HG03039 (cell line): ENCODE measurements at regions not wholly inside any gene's neighbourhood (a gene's known extent, or its start where the extent isn't known, plus 50 kb on each side); places are given as distances from the start of the nearest gene placed in this dataset.
"Not testable (repeated sequence)": the region's sequence is repeated elsewhere in the genome, so short reads cannot be mapped to it uniquely, and the experiment has no call there.

Experiments
- ATAC-seq: cut with Tn5 transposase; IDR thresholded peaks from one replicate; pipeline ENCODE4 v1.9.1; 2021; ENCODE audit warnings: mild to moderate bottlenecking, moderate library complexity; ENCODE audit not compliant: unreplicated experiment

DNA sequence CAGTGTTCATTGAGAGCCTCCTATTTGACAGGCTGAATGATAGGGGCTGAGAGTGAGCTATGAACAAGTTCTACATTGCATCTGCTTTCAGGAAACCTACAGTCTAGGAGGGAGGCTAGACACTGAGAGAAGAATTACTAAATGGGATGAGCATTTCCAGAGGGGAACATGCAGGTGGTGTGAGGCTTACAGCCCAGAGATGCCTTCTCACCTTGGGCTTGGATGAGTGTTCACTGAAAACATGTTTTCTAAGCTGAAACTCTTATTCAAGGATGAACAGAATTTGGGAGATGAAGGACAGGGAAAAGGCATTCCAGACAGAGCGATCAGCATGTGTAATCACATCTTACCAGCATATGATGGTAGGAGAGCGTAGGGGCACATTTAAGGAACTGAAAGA, 177.5 kb upstream of the E2F8 start:
- ATAC-seq, result no peak

DNA sequence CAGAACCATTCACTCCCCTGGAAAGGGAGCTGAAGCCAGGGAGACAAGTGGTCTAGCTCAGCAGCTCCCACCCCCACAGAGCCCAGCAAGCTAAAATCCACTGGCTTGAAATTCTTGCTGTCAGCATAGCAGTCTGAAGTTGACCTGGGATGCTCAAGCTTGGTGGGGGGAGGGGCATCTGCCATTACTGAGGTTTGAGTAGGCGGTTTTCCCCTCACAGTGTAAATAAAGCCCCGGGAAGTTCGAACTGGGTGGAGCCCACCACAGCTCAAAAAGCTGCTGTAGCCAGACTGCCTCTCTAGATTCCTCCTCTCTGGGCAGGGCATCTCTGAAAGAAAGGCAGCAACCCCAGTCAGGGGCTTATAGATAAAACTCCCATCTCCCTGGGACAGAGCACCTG, 171.3 kb upstream of the E2F8 start:
- not testable (repeated sequence) for ATAC-seq

DNA sequence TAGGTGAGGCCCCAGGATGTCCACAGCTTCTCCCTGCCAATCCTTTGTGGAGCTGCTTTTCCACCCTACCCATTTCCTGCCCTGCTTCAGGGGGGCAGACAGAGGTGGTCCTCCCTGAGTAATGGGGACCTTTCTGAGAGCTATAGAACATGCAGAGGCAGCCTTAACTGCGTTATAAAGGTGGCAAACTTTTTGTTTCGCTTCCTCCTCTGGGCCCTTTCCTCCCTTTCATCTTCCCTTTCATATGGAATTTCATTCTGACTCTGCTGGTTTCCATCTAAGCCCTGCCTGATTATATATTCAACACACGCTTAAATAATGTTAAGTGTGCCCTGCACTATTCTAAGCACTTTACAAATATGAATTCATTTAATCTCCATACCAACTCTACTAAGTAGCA, 169.3 kb upstream of the E2F8 start:
- no peak for ATAC-seq

DNA sequence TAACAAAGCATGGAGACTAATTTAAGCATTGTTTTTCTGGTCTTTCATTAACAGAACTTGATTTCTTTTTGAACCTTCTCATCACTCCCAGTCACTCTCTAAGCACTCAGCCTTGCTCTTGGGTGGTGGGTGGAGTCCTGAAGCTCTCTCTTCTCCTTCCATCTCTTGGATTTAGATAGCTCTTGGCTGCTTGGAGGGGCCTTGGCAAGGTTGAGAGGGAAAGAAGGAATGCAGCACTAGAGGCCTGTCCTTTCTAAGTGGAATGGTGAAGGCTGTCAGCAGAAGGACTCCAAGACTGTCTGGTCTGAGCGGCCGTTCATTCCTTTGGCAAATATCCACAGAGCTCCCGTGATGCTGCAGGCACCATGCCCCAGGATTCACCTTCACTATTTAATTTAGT, 168.6 kb upstream of the E2F8 start:
- no peak for ATAC-seq

DNA sequence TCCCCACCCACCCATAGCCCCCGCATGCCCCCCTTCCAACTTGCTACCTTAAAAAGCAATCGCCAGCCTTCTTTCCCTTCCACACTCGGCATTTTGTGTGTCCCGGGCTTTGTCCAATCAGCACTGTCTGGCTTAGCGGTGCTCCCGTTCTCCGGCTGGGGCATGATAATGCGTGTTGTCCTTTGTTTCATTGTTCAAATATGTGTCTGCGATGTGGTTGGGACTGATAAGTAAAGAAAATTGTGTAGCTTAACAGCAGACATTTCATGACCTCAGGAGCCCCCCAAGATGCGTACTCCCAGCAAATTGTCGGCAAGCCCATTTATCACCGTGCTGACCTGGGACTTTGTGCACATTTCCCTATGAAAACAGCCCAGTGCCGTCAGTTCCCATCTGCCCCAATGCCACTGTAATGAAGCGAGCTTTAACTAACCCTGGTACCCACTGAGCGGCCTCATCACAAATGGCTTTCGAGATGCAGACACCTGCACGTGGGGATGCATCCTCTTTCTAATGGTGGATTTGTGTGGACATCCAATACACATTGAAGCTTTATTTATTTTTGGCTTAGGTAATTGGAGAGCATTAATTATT, 167.0 kb upstream of the E2F8 start:
- ATAC-seq, result no peak

DNA sequence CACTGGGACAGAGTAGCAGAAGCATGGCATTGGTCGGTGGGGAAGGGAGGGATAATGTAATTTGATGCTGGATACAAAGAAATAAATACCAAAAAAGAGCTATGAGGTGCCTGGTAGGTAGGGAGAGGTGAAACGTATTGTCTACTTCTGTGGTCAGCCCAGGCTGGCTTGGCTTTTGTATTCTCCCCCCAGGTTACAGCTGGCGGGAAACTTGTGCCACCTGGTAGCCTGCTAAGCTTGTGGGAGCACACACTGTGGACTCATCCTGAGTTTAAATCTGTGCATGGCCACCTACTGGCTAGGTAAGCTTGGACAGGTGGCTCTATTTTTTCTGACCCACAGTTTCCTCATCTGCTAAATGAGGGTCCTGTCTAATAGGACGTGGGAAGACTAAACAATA, 165.2 kb upstream of the E2F8 start:
- no peak for ATAC-seq

DNA sequence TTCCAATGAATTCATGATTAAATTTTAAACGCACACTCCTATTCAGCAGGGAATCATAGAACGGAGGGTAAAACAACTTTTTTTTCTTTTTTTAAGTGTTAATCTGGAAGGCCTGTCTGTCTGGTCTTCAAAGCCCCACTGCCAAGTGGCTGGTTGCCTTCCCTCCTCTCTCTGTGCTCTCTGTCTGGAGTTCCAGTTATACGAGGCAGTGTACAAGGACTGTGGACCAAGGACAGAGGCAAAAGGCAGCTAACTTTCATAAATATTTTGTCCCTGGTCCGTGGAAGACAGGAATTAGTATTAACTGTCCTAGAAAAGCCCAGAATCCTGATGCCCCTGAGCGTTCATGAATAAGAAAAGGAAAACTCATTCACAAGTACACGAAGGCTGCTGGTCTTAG, 164.0 kb upstream of the E2F8 start:
- no peak for ATAC-seq

DNA sequence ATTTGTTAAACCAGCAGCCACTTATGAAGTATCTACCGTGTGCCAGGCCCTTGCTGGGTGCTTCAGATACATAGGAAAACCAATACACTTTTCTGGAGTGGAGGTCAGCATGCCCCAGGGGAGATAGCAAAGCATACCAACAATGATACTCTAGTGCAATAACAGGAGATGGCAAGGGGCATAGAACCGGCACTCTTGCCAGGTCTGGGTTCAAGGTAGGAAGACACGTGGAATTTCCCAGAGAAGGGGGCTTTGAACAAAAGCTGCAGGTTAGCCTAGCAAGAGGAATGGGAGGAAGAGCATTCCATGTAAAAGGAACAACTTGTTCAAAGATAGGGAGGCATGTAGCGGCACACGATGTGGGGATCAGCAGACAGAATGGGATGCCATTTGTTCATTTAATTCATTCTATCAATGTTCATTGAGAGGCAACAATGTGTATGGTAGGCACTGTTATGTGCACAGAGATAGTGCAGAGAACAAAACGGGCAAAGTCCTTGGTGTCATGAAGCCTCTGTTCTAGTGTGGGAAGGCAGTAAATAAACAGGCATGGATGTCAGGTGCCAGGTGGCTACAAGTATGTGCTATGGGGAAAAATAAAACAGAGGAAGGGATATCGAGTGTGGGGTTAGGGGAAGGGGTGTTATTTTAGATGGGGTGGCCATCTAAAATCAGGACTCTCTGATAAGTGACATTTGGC, 162.6 kb upstream of the E2F8 start:
- no peak for ATAC-seq

DNA sequence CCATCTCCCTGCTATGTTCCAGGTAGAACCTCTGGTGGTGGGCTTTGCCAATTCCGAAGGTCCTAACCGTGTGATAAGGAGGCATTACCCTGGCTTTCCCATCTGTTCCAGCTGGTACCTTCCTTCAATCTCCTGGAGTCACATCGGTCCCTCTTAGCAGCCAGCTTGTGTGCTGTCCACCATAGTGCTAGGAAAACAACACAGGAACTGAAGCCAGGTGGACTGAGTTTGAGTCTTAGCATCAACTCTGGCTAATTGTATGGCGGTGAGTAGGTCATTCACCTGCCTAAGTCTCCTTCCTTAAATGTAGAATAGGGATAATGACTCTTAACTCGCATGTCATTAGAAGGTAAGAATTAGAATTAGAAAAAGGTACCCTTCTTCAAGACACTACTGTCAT, 159.6 kb upstream of the E2F8 start:
- no peak for ATAC-seq

DNA sequence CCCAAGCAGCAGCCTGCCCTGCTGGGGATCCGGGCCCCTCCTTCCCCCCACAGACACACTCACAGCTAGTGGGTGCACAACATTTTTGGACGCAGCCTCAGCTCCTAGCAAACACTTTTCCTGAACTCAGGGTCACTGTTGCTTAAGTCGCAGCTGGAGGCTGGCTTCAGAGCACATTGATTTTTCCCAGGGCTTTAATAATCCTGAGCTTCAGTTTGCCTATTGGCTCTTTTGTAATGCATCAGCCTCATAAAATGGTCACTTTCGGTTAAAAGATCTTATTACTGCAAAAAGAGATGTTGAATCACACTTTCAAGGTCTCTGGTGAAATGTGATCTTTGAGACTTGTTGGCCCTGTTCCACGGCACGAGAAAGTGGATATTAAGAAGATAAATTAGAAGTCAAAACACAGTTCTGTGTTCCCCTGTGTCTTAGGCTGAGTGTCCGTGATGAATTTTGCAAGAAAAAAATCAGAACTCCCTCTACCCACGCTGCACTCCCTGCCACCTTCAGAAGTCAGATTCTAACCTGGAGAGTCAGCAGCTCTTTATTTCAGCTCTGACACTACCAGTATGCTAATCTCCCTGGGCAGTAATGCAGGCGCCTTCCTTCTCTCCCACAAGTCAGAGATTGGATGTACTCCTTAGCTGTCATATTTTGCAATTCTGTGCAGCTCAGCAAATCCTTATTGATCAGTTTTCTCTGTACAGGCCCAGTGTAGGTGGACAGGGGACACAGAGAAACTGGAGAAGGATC, 158.2 kb upstream of the E2F8 start:
- no peak for ATAC-seq

DNA sequence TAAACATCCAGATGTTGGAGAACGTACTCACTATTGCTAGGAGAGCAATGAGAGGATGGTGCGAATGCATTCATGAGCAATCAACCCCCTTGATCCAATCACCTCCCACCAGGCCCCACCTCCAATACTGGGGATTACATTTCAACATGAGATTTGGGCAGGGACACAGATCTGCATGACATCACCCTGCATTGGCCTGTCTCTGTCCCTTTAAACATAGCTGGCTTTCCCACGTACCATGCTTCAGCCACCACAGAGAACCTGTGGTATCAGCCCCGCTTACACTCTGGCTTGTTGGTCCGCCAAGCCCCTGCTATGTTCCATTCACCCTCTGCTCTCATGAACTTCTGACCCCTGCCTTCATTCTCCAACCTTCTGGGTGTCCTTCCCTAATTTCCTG, 157.5 kb upstream of the E2F8 start:
- no peak for ATAC-seq

DNA sequence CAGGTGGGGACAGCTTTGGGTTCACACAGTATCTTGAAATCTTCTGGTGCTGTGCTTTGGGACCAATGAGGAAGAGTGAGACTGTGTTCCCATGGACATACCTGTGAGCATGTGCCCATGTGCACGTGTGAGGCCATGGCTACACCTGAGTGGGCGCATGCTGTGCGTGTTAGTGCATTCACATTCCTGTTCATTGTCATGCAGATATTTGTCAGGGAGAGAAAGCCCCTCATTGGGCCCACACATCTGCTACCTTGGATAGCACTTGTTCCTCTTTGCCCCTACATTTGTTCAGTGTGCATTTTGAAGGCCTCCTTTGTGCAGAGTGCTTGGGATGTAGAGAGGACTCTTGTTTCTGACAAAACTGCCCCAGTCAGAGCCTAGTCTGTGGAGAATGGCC, 154.3 kb upstream of the E2F8 start:
- no peak for ATAC-seq

DNA sequence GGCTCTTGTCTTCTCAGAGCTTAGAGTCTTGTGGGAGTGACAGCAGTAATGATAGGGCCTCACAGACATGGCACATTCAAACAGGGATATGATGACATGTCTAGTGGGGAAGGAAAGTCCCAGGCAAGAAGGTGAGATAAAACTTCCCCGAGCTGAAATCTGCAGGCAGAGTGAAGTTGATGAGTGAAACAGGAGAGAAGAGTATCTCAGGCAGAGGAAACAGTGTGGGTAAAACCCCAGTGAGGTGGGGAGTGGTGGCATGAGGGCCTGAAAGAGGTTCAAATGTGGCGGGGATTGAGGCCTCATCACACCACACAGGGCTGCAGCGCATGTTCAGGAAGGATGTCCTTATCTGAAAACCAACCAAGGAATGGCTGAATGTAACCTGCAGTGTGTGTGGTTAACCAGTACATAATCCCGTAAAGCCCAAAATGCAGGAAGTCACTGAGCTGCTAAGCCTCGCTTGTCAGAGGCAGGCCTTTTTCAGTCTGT, 153.8 kb upstream of the E2F8 start:
- ATAC-seq, result peak; percentile 75

DNA sequence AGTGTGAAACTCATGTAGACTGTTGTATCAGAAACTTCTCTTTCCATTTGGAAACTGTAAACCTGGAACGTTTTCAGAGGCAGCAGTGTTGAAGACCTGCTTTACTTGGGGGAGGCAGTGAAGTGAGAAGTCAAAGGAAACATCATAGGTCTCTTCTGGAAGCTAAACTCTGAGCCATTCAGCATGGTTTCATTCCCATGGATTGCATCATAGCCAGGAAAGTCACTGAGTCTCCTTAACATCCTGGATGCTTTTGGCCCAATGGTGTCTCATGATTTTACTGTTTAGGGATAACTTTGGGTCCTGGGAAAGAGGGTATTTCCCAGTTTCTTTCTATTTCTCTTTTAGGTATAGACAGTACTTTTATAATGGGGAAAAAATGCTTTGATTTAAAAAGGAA, 153.2 kb upstream of the E2F8 start:
- ATAC-seq, result no peak

DNA sequence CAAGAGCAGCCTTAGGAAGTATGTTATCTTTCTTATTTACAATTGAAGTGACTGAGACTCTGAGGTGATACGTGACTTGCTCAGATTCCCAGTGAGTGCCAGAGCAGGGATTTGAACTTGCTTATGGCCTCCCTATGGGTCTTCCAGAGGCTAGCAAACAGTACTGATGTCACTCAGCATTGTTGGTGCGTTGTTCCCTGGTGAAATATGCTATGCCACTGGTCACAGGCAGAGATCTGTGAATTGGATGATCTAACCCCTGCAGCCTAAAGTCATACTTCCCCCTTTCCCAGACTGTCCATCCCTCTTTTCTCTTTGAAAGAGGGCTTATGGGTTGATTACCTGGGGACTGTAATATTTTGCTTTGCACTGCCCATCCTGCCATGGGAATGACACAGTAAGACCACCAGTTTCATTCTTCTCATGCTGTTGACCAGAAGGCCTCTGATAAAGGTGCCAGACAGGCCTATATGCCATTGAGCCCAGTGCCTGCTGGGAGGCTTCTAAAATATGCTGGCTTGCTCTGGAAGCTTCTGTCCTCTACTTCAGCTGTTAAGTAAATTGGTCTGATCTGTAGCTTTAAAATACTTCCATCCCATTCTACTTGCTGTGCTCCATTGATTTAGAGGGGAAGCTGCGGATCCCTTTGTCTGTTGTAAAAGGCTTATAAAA, 152.2 kb upstream of the E2F8 start:
- no peak for ATAC-seq

DNA sequence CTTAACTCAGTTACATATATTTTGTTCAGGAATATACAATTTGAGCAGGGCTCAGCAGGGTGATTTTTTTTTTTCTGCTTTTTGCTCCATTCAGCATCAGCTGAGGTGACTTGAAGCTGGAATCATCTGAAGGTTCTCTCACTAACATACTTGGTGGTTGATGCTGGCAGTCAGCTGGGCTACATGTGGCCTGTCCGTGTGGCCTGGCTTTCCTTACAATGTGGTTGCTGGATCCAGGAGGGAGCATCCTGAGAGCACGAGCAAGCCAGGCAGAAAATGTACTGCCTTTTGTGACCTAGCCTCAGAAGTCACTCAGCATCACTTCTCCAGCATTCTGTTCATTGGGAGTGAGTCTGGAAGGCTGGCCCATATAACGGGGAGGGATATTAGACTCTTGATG, 151.6 kb upstream of the E2F8 start:
- no peak for ATAC-seq

DNA sequence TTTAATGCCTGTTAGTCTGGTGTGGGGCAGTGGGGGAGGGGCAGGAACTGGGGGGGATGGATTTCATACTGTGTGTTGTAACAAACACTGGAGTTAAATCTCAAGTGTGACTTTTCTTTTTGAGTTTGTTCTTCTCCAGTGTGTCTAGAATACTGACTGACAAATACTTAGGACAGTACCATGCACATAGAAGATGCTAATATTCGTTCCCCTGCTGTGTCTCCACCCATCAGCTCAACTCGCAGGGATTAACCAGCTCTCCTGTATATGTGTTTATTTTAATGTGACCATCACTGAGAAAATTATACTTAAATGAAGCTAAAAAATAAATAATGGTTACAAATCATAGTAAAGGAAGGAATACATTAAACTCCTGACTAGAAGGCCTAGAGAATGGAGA, 150.9 kb upstream of the E2F8 start:
- no peak for ATAC-seq

DNA sequence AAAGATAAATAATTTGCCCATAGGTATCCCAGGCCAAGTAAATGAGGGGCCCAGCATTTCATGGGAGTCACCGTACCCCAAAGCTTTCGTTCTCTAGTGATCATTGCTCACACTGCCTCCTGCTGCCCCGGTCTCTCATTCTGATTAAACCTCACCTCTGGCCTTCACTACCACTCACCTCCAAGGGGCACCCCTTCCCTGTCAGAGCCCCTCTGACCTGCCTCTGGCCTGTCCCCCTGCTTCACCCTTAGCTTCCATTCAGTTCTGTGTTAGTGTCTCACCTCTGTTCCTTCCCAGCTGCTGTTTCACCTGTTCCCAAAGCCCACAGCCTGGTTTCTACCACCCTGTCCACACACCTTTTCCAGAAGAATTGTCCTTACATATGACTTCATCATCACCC, 150.3 kb upstream of the E2F8 start:
- ATAC-seq, result no peak

DNA sequence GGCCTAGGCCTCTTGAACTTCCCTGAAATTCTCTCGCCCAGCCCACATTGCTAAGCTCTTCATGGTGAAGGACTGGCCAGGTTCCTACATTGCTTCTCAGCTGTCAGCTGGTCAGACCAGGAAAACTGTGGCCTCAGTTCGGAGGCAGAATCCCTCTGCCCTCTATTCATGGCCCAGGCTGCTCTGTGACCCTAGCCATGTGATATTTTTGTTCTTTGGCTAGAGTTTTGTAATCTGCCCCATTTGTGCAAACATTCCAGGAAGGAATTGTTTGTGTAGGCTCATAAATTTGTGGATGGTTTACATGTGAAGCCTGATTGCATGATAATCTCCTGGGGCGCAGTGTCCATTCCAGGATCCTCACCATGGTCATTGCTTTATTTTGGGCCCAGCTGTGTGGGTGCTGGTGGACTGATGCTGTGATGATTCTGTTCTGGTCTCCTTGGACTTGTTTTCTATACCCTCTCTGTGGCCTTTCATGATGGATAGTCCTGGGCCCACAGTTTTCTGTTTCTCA, 149.1 kb upstream of the E2F8 start:
- no peak for ATAC-seq

DNA sequence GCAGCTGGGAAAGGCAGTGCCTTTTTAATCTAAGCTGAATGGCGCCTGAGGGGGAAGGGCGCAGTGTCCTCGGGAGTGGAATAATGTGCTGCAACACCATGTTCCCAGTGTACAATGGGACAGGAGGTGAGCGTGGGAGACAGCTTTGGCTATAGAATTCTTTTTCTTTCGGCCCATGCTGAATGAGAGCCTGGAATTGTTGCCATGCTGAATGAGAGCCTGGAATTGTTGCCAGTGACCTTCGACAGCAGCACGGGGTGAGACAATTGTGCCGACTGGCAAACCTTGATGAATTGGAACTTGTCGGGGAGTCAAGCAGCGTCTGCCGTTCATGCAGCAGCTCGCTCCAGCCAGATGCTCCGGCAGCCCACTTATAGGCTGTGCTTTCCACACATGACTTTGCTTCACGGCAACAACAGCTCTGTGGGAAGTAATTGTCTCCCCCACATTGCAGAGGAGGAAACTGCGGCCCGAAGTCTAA, 141.4 kb upstream of the E2F8 start:
- ATAC-seq, result no peak

DNA sequence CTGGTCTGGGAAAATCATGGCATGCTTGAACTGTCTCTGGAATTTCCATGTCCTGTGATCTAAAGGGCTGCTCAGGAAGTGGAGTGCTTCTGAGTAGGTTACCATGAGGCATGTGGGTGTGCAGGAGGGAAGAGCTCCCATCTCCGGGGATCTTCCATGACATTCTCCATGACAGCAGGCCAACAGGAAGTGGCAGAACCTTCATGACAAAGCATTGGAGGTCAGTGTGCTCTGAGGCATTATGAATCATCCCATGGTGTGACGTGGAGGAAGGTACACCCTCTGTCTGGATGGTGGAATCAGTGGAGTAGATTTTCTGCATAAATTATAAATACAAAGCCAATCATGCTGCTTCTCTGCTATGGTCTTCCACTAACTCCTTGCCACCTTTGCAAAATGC, 139.6 kb upstream of the E2F8 start:
- no peak for ATAC-seq
